GM18868 (cell line): ENCODE measurements at regions not wholly inside any gene's neighbourhood (a gene's known extent, or its start where the extent isn't known, plus 50 kb on each side); places are given as distances from the start of the nearest gene placed in this dataset.
A peak's percentile ranks its signal among the peaks of the same experiment; 100 is the strongest.
"Not testable (repeated sequence)": the region's sequence is repeated elsewhere in the genome, so short reads cannot be mapped to it uniquely, and the experiment has no call there.

Source experiments
- ATAC-seq: cut with Tn5 transposase; IDR thresholded peaks from one replicate; pipeline ENCODE4 v1.9.1; 2021; ENCODE audit warnings: mild to moderate bottlenecking, moderate library complexity; ENCODE audit not compliant: unreplicated experiment

DNA sequence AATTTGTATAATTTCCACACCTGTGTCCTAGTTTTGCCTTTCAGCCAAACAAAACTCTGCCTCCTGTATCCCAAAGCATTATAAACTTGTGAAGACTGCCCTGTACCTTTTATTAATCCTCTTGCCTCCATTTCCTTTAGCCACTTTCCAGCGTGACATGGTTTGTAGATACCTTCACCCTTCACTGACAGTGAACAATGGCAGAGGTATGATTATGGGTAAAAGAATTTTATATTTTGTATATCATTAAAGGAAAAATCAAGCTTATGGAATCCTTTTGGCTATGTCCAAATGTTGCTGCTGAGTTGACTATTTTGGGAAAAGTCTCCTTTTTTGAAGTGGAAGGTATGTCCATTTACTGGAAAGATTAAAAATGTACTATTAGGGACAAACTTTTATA is 251.7 kb downstream of the HNMT start:
- no peak for ATAC-seq

DNA sequence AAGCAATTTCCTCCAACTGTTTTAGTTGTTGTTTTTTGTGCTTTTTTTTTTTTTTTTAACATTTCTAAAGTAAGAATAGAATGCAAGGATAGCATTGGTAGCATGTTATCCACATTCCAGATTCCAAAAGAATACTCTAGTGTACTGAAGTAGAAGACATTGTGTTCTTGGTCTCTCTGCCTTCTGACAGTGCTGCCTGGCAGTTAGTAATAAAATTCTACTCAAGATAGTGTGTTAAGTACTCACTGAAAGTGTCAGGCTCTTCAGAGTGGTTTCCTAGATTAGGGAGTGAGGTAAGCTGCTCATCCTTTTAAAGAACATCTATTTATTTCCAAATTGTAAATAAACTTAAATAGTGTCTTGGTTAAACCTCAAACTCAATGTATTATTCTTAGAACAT is 253.7 kb downstream of the HNMT start:
- ATAC-seq: no peak

DNA sequence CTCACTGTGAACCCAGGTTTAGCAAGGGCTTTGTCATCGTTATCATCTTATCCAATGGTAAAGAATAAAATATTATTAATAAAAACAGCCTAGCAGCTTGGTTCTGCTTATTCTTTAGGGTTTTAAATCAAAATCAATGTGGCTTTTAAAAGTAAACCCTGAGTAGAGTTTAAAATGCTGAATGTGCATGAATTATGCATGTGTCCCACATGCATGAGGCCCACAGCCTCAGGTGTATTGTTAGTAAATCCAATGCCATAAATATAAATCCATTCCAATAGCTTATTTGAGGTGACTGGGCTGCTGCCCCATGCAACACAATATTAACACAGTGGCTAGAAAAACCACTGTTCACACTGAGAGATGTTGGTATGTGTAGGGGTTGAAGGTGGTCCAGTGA is 254.1 kb downstream of the HNMT start:
- no peak for ATAC-seq

DNA sequence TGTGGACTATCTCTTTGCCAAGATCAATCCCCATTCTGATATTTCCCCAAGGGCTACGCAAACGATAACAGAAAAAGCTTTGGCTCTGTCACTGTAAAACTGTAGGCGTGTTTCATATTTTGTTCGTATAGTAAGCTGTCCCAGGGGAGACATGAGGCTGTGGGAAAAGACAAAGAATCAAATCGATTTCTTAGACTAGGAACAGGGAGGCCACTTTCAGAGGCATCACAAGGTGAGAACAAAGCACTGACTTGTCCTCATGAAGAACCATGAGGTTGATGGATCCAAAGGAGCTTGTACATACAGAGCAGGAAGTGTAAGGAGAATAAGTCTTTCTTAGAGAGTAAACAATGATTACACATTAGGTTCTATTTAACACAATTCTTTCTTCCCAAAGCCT is 255.7 kb downstream of the HNMT start:
- no peak for ATAC-seq

DNA sequence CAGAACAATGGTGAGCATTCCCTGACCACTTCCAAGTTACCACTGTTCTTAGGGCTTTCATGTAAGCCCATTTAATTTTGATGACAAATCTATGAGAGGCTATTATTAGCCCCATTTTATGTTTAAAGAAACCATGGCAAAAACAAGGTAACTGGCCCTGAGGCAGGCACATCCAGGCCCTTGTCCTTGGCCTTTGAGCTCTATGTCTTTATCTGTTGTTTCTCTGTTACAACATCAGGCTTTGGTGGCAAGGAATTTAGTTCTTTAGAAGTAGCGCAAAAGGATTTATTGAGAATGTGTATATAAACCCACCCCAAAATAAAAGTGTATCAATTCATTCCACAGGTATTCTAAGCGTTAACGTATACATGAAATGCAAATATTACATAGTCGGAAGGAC is 257.1 kb downstream of the HNMT start:
- no peak for ATAC-seq

DNA sequence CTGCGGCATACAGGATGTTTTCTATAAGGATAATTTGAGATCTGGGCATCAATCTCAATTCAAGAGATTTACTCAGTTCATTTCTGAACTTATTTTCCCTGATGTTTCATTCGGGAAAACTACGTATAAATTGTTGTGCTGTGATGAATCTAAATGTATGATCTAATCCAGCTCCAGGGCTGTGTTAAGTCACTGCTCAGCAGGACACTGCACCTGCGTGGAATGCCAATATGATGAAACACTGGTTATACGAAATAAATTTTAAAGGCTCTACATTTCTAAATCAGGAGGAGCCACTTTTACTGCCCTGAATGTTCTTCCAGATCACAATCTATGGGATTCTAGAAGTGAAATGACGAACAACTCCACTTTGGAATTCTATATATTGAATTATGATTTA is 259.0 kb downstream of the HNMT start:
- no peak for ATAC-seq

DNA sequence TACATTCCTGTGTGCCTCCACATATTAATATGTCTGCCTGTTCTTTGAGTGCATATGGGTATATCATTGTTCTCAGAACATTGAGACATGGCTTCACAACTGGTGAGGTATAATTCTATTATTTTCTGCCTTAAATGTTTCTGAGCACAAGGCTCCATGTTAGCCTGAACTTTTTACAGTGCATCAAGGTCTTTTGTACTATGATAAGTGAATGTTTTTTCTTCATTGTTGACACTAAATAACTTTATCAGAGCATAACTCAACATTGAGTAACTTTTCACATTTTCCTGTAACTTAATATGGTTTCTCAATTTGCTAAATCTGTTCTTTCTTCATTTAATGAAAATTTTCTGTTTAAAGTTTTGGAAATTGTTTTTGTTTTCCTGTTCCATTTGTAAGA is 262.9 kb downstream of the HNMT start:
- ATAC-seq: no peak

DNA sequence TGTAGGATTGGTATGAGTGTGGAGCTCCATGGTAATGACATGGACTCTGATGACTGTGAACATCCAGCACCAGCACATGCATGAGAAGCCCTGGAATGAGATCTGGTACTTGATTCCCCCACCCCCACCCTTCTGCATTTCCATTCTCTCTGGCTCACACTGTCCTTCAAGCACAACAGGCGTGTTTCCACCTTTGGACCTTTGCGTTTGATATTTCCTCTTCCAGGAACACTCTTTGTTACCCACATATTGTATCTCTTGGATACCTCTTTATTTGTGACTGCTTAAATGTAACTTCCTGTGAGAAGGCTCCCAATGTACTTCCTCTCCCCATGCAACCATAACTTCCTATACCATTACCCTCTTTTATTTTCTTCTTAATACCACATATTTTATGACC is 263.8 kb downstream of the HNMT start:
- ATAC-seq: no peak

DNA sequence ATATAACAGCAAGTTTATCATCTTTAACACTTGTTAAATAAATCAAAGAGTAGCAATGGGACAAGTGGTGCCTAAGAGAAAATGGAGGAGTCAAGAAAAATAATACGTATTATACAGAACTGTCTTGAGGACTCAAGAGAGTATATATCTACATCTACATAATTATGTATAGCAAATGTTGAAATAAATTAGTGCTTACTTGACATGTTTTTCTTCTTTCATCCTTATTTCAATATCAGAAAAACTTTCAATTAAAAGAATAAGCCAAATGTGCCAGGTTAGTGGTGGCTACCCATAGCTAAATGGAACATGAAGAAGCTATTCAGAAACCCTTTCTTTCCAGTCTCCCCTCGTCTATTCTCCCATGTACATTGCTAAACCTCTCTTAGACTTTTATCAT is 267.3 kb upstream of the SPOPL start:
- ATAC-seq: no peak

DNA sequence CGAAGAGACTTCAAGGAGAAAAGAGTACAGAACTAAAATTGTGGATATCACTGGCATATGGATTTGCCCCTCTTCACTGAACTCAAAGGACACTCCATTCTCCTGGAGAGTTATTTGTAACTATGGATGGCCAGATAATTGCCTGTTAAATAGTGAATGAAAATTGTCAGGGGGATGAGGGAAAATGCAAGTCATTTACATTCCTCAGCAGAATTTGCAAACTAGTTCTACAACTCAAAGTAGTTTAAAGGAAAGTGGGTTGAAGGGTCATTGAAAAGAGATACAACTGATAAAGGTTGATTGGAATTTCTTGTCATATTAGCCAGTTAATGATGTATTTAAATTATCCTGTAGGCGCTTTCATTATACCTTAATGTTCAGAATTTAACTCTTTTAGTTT is 266.5 kb upstream of the SPOPL start:
- no peak for ATAC-seq

DNA sequence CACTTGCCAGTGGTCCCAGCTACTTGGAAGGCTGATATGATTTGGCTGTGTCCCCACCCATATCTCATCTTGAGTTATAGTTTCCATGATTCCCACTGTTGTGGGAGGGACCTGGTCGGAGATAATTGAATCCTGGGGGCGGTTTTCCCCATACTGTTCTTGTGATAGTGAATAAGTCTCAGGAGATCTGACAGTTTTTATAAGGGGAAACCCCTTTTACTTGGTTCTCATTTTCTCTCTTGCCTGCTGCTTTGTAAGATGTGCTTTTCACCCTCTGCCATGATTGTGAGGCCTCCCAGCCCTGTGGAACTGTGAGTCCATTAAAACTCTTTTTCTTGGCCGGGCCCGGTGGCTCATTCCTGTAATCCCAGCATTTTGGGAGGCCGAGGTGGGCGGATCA is 265.4 kb upstream of the SPOPL start:
- ATAC-seq: no peak

DNA sequence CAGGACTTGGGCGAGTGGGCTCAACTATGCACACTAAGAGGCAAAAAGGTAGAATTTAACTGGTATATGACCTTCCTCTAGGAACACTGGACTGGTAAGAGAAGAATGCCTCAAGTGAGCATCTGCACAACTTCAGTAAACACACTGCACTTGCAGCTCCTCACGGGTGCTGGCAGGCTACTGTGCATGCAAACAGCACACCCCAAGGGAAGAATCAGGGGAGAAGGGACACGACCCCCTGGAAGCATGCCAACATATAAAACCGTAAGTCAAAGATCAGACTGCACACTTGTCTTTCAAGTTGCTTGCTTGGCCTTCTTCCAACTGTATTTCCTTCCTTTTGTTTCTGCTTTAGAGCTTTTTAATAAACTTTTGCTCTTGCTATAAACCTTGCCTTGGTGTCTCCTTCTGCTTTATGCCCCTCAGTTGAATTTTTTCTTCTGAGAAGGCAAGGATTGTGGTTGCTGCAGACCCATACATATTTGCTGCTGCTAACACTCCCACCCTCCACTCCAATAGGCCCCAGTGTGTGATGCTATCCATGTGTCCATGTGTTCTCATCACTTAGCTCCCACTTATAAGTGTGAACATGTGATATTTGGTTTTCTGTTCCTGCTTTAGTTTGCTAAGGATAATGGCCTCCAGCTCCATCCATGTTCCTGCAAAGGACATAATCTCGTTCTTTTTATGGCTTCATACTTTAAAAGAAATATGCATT is 263.7 kb upstream of the SPOPL start:
- no peak for ATAC-seq

DNA sequence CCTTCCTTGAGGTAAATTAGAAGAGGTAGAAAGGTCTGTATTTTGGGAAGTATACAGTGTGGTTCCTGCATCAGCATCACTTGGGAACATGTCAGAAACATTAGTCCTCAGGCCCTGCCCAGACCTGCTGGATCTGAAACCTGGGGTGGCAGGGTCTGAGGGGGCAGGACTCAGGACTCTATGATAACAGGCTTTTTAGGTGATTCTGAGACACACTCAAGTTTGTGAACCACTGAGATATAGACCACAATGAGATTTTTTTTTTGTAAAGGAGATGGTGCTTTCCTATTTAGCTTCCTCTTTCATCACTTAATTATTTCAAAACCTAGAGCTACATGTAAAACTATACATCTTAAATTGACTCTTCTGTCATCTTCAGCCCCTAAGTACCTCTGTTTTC is 262.7 kb upstream of the SPOPL start:
- peak; percentile 82 for ATAC-seq

DNA sequence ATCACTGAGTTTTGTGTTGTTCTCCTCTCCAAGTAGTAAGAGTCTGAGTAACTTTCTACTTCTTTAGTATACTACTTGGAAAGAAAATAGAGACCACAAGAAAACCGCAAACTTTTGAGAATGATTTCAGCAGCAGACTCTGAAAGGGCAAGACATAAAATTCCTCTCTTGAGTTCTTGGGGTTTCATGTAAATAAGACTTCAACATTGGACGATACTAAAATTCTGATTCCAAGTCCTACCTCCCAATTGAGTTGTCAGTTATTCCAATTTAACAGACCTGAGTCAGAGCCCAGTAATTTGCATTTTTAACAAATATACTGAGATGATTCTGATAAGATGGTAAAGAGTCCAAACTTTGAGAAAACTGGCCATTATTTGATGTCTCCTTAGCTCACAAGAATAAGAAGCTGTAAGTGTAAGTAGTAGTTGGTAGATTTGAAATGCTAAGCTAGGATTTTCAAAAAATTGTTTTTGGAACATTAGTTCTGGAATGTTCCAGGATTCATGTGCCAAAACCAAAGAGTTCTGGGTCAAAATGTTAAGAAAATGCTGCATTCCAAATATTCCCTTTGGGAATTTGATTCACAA is 261.6 kb upstream of the SPOPL start:
- no peak for ATAC-seq

DNA sequence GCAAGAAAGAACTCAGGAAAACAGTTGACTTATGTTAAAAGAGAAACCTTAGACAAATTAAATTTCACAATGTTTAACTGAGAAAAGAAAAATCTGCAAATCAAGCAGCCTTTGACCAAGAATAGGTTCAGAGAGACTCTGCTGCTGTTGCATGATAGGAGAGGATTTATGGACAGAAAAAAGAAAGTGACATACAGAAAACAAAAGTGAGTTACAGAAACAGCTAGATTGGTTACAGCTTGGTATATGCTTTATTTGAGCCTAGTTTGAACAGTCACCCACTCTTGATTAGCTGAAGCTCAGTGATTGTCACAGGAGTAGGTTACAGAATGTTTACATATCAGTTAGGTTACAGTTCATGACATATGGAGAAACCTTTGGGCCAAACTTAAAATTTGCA is 258.2 kb upstream of the SPOPL start:
- no peak for ATAC-seq

DNA sequence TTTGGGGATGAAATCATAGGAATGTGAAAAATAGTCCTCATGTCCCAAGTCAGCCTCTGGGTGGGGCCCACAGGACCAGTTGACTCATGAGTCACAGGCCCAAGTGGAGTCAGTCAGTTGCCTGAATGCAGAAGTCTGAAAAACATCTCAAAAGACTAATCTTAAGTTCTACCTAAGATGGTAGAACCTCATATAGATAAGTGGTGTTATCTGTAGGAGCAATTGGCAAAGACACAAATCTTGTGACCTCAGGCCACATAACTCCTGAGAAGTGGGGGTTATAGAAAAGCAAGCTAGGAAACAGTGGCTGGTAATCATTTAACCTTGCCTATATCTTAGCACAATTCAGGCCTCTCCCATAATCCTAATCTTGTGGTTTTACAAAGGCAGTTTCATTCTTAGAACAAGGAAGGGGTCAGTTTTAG is 257.1 kb upstream of the SPOPL start:
- no peak for ATAC-seq

DNA sequence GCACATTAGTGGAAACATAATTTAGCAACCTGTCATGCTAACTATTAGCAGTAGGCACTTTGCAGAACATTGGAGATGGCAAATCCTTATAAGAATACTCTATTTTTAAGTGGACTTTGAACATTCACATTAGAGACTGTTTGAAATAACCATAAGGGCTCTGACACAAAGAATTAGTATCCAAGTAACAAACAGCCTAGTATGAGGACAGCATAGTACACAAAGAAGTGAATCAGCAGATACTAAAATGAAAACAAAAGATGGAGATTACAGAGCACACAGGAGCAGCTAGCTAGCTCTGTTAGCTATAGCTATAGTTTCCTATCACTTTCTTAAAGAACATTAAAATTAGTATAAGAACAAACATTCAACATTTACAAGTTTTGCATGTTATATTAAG is 256.3 kb upstream of the SPOPL start:
- ATAC-seq: no peak

DNA sequence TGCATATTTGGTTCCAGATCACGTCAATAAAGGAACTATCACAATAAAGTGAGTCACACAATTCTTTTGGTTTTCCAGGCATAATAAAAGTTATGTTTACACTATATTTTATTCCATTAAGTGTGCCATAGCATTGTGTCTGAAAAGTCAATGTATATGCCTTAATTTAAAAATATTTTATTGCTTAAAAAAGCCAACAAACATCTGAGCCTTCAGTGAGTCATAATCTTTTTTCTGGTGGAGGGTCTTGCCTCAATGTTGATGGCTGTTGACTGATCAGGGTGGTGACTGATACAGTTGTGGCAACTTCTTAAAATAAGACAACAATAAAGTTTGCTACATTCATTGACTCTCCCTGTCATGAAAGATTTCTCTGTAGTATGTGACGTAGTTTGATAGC is 254.3 kb upstream of the SPOPL start:
- ATAC-seq: no peak

DNA sequence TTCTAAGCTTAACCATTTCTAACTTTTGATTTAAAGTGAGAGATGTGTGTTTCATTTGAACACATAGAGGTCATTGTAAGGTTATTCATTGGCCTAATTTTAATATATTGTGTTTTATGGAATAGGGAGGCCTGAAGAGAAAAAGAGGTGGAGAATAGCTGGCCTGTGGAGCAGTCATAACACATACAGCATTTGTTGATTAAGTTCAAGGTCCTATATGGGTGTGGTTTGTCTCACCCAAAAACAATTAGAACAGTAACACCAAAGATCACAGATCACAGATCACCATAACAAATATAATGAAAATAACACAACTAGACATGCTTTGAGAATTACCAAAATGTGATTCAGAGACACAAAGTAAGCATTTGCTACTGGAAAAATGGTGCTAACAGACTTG is 252.4 kb upstream of the SPOPL start:
- ATAC-seq: no peak

DNA sequence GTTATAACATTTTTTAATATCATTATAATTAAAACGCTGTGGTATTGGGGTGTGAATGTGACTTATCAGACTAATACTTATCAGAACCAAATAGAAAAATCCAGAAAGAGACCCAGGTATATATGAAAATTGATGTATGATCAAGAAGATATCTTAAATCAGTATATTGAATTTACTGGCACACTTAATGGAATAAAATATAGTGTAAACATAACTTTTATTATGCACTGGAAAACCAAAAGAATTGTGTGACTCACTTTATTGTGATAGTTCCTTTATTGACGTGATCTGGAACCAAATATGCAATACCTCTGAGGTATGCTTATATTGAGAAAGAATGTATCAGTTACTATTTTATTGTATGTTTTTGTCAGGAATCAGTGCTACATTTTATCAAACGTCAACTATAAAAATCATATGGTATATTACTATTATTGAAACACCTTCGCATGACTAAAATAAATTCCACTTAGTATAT is 250.7 kb upstream of the SPOPL start:
- not testable (repeated sequence) for ATAC-seq

DNA sequence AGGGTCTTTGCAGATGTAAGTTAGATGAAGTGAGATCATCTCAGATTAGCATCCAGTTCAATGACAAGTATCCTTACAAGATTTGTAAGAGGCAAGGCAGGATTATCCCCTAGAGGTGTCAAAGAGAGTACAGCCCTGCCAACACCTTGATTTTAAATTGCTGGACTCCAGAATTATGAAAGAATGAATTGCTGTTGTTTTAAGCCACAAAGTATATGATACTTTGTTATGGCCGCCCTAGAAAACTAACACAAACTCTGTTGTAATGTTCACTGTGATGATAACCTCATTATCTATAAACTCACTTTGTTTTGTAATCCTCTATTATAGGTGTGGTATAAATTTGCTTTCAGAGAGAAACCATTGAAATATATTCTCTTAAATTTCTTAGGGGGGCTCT is 249.0 kb upstream of the SPOPL start:
- no peak for ATAC-seq

DNA sequence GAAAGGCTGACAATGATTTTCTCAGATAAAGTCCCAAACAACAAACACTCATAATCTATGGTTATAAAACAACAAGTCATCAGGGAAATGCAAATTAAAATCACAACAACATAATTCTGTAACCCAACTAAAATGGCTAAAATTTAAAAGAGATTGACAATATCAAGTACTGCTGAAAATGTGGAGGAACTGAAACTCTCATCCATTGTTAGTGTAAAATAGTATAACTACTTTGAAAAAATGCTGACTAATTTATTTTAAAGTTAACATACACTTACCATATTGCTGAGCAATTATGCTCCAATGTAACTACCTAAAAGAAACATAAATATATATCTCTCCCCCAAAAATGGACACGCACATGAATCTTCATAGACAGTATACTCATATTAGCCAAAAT is 245.9 kb upstream of the SPOPL start:
- ATAC-seq: no peak
